Hippocampal formation (tissue), 2 donors: ENCODE measurements at regions not wholly inside any gene's neighbourhood (a gene's known extent, or its start where the extent isn't known, plus 50 kb on each side); places are given as distances from the start of the nearest gene placed in this dataset.
"Not testable (repeated sequence)": the region's sequence is repeated elsewhere in the genome, so short reads cannot be mapped to it uniquely, and the experiment has no call there.

Source experiments
- DNase-seq, 2 donors: peaks; one replicate each; lab custom pipeline; 2025; lab: John Stamatoyannopoulos, UW

DNA sequence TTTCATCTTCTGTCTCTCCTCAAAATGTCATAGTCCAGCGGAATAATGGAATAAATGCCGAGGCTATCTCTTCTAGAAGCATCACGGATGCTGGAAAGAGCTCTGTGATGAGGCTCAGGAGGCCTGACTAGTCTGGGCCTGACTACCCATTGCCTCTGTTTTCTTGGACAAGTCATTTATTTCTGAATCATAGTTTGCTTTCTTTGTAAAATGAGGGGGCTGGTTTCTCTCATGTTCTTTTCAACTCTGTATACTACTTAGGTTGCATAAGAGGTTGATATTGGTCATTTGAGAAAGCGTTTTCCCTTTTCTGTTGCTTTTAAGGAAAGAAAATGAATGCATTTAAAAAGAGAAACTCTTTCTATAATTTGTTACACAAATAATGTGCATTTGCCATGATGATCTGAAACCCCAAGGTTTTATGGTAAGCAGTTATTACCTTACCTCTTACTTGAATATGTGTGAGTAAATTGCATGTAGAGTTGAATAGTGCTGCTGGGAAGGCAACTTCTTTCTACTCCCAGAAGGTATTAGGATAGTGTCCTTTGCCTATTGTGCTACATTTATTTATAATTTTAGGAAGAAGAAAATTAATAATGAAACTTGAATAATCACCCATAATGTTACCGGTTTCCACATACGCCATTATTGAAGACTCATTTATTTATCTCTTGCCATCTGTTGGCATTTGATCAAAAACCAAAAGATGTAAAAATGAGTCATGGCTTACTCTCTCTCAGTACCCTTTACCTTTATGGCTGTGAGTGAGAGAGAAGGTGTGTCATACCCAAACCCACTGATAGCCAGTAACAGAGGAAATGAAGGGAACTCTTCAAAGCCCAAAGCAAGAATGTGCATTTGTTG lies 179.1 kb downstream of the FASLG start:
- no peak for DNase-seq

DNA sequence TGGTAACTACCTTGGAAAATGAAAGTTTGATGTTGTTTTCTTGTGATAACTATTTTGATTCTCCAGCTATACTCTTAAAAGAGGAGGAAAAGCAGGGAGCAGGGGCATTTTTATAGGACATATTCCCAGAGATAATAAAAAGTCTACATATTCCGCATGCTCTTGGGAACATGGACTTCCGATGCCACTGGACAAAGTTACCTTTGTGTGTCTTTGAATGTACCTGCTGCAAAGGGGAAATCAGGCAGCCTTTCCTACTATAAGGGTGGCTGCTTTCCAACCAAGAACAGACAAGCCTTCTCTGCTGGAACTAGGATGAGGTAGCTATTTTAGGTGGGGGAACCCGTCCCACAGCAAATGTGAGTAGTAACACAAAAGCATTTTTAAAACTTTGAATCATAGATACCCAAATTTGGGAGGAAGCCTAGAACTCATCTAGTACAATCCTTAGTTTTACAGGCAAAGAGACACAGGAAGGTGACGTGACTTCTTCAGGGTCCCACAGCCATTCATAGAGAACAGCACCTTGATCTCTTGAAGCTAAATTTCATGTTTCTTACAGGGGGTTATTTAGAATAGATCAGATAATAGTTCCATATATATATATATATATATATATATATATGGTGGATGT lies 179.9 kb downstream of the FASLG start:
- DNase-seq: no peak

DNA sequence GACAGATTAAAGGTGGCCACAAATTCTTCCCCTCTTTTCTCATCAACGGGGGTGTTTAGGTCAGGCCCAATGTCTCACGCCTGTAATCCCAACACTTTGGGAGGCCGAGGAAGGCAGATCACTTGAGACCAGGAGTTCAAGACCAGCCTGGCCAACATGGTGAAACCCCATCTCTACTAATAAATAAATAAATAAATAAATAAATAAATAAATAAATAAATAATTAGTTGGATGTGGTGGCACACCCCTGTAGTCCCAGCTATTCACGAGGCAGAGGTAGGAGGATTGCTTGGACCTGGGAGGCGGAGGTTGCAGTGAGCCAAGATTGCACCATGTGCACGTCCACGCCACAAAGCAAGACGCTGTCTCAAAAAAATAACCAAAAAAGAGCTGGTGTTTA lies 180.7 kb downstream of the FASLG start:
- DNase-seq: not testable (repeated sequence)

DNA sequence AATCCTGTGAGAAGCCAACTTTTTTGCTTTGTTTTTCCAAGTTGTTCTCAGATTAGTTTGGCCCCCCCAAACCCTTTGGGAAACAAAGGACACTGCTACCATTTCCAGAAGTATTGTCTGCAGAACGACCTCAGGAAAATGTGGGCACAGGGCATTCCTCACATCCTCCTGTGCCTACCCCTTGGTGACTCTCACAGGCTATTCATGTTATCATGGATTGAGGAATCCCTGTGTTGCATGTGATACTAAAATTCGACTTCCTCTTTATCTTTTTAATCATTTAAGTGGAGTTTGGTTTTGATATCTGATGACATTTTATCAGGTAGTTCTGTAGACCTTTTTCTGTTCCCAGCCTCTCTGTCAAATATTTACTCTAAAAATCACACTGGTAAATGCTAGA lies 184.5 kb downstream of the FASLG start:
- DNase-seq: no peak

DNA sequence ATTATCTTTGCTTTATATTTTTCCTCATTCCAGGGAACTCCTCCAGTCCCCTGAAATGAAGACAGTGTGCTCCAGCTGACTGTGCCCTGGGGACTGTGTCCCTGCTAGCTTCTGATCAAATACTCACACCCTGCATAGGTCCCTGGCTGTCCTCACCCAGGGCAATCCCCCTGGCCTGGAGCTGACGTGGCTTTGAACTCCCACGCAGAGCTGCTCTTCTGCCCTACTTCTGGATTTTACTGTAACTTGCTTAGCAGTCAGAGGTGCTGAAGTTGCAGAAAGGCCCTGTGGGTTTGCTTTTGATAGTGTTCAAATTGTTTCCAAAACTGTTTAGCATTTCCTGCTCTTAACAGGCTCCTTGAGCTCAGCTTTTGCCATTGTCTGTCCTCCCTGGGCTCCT lies 186.5 kb downstream of the FASLG start:
- DNase-seq: no peak

DNA sequence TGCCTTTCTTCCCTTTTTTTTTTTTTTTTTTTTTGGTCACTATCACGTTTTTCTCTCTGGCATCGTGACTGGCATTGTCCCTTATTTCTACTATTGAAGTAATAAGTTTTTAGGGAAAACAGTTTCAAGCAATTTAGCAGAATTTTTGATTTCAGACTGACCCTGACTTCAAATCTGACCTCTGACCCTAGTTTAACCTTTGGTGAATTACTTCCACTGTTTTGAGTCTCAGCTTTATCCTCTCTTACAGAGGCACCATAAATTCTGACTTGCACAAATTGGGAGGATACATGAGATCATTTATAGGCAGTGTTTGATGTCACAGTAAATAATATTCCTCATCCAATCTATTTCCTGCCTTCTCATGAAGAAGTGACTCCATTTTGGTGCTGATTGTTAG lies 187.0 kb downstream of the FASLG start:
- no peak for DNase-seq

DNA sequence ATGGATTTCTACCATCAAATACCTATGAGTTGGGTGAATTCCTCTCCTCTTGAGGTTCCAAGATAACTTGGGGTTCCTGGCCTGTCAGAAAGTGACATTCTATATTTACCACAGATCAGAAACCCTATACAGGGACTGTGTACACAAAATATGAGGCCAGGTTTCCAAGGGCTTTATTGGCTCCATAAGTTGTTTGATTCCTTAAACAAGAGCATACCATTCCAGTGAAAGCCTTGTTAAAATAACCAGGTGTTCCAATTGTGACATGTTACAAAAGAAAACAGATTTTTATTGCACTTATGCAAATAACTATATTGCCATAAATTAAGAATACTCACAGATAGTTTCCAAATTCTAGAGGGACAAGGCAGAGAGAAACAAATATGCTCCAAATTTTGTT lies 188.9 kb downstream of the FASLG start:
- not testable (repeated sequence) for DNase-seq

DNA sequence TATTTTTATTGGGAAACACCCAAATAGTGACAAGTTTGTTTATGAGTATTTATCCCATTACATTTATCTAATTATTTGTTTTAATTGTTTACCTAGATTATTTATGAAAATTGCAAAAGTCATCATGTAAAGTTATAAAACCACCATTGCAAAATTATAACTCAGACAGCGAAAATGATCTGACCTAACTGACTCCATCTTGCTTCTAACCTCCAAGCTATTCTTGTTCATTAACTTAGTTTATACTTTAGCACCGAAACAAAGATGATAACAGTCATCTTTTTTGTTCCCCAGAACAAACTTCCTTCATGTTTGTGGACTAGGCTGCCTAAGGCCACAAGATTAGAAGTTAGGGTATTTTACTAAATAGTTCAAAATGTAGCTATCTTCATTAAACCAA lies 190.8 kb downstream of the FASLG start:
- no peak for DNase-seq

DNA sequence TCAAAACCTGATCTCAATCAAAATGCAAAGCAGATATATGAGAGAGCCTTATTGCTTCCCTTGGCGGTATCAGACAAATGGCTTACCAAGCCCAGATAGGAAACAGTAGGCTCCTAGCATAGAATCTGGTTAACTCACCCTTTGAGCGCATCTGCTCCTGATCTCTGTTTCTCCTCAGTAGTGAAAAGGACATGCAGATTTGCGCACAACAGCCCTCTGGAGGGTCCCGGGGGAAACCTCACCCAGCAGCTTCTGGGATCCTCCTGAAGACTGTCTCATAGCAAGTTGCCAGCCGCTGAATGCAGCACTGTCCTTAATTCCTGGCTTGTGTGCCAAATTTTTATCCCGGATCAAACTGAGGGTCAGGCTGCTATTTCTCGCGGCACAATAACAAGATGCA lies 192.2 kb downstream of the FASLG start:
- no peak for DNase-seq

DNA sequence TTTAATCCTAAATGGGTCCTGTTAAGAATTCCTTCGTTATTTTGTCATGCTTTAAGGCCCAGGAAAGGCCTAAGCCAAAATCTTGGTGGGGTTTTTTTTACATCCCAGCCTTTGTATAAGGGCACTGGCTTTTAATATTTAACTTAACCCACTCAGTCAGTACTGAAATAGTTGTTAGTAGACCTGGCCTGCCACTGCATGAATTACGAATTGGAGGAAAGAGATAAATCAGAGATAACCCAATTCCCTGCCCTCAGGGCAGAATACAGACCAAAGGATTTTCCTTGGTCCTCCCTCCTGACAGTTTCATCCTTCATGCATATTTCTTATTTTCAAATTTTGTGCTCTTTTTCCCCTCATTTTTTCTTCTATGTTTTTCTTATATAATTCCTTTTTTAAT lies 193.0 kb downstream of the FASLG start:
- DNase-seq: no peak

DNA sequence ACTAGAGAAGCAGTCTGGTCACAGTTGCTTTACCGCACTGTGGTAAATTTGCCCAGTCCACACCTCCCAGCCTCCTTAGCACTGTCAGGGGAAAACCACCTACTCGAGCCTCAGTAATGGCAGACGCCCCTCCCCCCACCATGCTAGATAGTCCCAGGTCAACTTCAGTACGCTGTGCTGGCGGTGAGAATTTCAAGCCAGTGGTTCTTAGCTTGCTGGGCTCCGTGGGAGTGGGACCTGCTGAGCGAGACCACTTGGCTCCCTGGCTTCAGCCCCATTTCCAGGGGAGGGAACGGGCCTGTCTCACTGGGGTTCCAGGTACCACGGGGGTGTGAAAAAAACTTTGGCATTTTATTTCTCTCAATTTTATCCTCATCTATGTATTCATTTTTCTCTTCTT lies 194.8 kb downstream of the TNFSF18 start:
- not testable (repeated sequence) for DNase-seq

DNA sequence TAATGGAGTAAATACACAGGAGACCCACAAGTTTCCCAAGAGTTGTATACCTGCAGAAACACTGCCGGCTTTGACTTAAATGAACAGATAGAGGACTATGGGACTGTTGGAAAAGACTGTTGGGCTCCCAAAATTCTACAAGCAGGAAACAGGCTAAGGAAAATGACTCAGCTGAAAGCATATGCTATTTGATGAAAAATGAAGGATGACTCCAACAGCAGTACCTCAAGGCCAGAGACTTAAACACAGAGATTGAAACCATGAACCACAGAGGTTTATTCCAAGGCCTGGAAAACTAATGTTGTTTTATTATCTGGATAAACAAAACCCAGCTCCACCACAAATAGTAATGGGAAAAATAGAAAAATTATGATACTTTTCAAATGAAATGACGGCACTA lies 187.7 kb downstream of the TNFSF18 start:
- DNase-seq: no peak

DNA sequence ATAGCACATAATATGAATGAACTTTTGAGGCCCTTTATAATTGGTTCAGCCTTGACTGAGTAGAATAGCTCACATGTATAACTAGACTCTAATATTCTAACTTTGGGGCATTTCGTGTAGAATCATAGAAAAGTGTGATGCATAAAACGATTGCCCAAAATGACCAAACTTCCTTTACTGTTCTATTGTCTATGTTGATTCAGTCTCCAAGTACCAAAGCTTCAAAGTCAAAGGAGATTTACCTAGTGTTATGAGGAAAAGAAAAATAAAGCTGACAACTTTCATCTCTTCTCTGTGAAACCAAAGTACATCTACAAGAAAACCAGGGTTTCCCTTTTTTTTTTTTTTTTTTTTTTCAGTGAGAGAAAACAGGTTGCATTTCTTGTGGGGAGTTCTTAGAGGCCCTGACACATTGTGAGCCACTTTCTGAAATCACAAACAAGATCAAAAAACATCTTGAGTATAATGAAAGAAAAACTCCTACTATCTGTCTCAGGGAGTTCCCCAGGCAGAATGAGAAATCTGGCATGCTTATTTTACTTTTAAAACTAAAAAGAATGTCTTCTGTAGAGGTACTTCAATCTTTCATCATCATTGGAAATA lies 183.4 kb downstream of the TNFSF18 start:
- DNase-seq: no peak

DNA sequence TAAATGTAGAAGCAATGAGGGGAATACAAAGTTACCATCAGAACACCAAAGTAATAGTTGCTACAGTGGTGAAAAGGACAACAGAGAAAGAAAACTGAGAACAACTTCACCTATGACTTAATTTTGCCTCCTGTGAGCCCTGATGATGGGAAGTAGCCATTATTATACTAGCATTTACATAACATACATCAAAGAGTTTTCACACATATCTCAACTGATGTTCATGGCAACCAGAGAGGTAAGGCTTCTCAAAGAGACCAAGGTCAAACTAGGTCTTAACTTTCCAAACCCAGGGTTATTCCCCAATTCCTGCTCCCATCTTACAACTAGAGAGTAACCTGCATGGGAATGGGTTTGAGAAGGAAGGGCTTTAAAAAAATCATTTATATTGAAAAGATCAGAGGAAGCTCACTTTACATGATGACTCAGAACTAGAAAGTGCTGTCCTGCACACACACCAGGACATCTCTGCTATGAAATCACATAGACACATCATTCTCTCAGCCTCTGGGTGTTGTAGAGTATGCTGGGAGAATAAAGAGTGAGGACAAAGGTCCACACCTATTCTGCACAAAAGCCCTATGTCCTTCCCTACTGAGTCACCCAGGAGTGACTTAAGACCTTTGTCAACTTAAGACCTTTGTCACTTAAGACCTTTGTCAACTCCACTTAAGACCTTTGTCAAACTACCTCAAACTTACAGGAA lies 179.7 kb downstream of the TNFSF18 start:
- no peak for DNase-seq

DNA sequence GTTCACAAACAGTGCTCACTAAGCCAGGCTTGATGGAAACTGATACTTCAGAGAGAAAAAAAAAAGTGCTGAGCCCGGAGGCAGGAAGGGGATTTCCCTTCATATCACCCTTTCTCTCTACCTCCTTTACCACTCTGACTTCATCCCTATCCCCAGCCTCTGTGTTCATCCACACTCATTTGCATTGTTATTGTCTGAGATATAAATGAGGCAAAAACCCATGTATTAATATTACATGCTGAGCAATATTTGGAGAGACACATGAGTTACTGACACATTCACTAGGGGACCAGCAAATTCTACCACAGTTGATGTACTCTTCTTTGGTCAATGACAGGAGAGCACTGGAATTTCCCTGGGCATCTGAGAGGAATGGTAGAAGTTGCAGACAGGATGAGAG lies 175.8 kb downstream of the TNFSF18 start:
- DNase-seq: no peak

DNA sequence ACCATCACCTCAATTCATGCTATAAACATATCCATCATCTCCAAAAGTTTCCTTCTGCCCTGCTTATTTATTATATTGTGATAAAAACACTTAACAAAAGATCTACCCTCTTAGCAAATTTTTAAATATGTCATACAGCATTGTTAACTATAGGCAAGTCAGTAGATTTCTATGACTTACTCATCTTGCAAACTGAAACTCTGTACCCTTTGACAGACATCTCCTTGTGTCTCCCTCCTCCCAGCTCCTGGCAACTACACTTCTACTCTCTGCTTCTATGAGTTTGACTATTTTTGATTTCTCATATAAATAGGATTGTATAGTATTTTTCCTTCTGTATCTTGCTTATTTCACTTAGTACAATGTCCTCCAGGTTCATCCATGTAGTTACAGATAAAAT lies 174.8 kb downstream of the TNFSF18 start:
- DNase-seq: no peak

DNA sequence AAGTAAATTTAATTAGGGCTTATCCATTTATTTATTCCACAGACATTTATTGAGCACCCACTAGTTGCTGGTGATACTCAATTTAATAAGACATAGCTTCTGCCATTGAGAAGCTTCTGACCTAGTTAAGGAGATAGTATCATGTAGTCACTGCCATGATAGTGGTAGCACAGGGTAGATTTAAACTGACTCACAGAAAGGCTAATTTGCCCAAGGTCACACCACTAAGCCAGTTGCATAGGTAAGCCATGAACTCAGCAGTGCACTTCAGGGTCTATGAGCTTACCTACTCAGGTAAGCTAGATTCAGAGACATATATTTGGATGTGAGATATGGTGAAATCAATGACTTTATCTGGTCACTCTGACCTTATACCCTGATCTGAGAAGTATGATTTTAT lies 168.4 kb downstream of the TNFSF18 start:
- no peak for DNase-seq

DNA sequence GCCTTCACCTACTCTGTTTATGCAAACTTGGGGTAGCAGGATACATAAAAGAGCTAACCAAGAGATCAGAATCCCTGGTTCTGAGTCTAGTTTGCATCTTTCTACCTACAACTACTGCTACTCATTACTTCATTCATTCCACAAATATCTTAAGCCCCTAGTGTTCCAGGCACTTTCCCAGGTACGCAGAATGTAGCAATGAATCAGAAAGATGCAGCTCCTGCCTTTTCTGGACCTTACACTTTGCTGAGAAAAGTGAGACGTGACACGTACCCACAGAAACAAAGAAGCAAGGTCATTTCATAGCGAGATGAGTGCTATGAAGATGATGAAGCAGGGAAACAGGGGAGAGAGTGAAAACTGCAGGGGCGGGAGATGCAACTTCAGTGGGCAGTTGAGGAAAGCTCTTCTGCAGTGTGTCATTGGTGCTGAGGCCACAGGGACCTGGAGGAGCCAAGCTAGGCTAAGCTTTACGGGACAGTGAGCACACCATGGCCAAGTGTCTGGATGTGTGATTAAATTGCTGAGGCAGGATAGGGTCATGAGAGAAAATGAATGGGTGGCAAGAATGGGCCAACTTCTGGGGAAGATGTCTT lies 167.9 kb downstream of the TNFSF18 start:
- DNase-seq: no peak

DNA sequence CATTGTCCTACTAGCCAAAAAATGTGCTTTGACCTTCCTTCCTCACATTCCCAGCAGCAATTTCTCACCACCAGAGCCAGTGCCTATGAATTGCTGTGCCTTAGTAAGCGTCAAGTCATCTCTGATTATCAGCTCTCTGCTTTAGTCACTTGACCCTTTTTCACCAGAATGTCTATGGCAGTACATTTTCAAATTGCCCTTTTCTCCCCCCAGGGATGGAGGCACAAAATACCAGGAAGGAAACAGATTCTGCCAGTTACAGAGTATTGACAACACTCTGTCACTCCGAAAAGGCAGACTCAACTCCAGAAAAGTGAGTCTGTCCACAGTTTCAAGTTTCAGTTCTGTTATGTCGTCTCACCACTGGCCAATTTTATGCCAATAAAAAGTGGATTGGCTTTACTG lies 167.4 kb downstream of the TNFSF18 start:
- no peak for DNase-seq

DNA sequence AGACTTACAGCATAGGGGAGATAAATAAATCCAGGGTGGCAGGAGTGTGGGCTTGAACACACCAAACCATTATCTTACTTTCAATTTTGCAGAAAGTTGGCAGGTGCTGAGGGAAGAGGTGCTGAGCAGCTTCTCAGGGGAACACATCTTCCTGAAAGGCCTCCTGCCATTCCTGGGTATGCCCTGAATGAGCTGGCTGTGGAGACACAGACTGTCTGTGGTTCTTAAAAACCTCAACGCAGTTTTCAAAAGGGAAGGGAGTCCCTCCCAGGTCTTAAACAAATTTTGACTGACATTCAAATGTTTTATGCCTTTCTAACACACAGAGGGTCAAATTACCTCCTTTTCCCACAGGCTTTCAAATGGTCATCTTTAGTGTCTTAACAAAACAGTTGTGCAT lies 166.9 kb downstream of the TNFSF18 start:
- DNase-seq: no peak

DNA sequence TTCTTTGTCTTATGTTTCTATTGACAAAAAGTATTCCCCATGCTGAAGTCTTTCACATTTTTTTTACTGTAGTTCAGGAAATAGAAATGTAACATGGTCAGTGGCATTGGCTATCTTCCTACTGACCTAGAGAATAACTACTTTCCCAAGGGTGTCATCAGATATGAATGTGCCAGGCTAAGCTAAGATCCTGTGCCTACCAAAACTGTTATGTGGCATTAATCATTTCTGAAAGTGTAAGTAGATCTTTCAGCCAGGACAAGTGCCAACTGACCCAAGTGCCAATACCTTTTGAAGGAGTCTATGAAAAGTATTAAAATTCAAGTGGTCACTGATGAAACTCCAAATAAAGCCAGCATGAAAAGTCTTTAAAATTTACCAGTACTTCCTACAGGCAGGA lies 165.3 kb downstream of the TNFSF18 start:
- DNase-seq: no peak

DNA sequence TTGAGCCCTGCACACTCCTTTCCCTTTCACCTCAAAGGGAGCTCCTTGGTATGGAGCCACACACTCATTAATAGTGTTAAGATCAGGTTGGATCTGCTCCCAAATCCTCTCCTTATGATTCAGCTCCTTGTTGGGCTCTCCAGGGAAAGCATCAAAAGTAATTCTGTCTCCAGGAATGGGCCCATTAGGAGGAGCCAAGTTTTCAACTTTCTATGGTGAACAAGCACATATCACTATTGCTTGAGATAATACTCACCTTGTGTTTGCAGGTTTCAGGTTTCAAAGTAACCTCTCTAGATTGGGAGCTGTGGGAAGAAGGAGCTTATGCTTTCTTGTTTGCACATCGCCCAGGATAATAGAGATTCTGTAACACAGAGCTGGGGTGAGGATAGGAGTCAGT lies 164.8 kb downstream of the TNFSF18 start:
- no peak for DNase-seq
